ENCODE measurements at regions not wholly inside any gene's neighbourhood (a gene's known extent, or its start where the extent isn't known, plus 50 kb on each side); places are given as distances from the start of the nearest gene placed in this dataset.

- Histone ChIP-seq H3K27ac (ENCODE audit: insufficient read depth, low read depth, low read length) (no peak overlapping the region), H3K27me3 (ENCODE audit: control insufficient read depth in 2 of 2, insufficient read depth in 2 of 2, low read length in 2 of 2) (no peaks in the 10 kb centered on the region), H3K9me3 (replicated peaks; ENCODE audit: control insufficient read depth, insufficient read depth, low read length) (no peaks in the 10 kb centered on the region), H3K9ac (replicated peaks; ENCODE audit: extremely low read depth, insufficient read depth, low read length) (no peak overlapping the region), H2AFZ (ENCODE audit: low read depth, low read length) (no peak overlapping the region), H3K79me2 (ENCODE audit: control insufficient read depth, insufficient read depth, low read length) (no peaks in the 10 kb centered on the region), H3K9me1 (replicated peaks; ENCODE audit: control insufficient read depth, extremely low read depth, insufficient read depth, low read length) (no peaks in the 10 kb centered on the region), H4K20me1 (replicated peaks; ENCODE audit: control insufficient read depth, extremely low read depth, insufficient read depth, low read length) (no peaks in the 10 kb centered on the region), H3K4me3 (replicated peaks in 1 of 3; ENCODE audit: insufficient read depth in 1 of 3, low read depth in 1 of 3, low read length in 3 of 3) (no peak overlapping the region), H3K4me1 (ENCODE audit: control insufficient read depth, extremely low read depth, insufficient read depth, low read length) (no peaks in the 10 kb centered on the region), H3K36me3 (ENCODE audit: control insufficient read depth in 2 of 2, extremely low read depth in 1 of 2, insufficient read depth in 2 of 2, low read length in 2 of 2) (no peaks in the 10 kb centered on the region), H3K4me2 (ENCODE audit: insufficient read depth, low read length) (no peak overlapping the region)
- no peak for DNase-seq (ENCODE audit: low read depth, low spot score)
- intact Hi-C loops (cut with micrococcal nuclease), result no loop called here
- ChIA-PET CTCF (no interaction called here), POLR2A (no interaction called here)
- FAIRE-seq, result no peak
- BruUV-seq (replicated peaks), result no TSS peak
- TF ChIP-seq FOS (IDR thresholded peaks at IDR 0.05; ENCODE audit: borderline replicate concordance, insufficient read depth, low read length) (no peak), CTCF (IDR thresholded peaks at IDR 0.05; ENCODE audit: extremely low read depth in 1 of 2, insufficient read depth in 1 of 2, low read depth in 1 of 2, low read length in 2 of 2) (no peak), POLR2AphosphoS5 (IDR thresholded peaks at IDR 0.05; ENCODE audit: insufficient read depth, low read depth, low read length) (no peak), EZH2 (IDR thresholded peaks at IDR 0.05; ENCODE audit: borderline replicate concordance, low read depth, low read length, severe bottlenecking) (no peak), JUN (IDR thresholded peaks at IDR 0.05; ENCODE audit: borderline replicate concordance, insufficient read depth, insufficient read length, low read depth) (no peak), MAX (IDR thresholded peaks at IDR 0.05; ENCODE audit: insufficient read depth, insufficient read length) (no peak), POLR2A (IDR thresholded peaks at IDR 0.05; ENCODE audit: low read depth, low read length) (no peak), MYC (IDR thresholded peaks at IDR 0.05; ENCODE audit: low read depth, low read length) (no peak), GATA2 (IDR thresholded peaks at IDR 0.05; ENCODE audit: insufficient read depth, insufficient read length, low read depth, low read length) (no peak)
- dilution Hi-C loops (cut with MboI; ENCODE audit: extremely low pct_ligation_motif_present, low sequenced_read_pairs), result no loop called here
These were observed 116.5 kb upstream of the CMC1 start for GRCh38 chr3:28124882-28125281.
